Type B pancreatic cell (in vitro differentiated cells): ENCODE measurements at regions not wholly inside any gene's neighbourhood (a gene's known extent, or its start where the extent isn't known, plus 50 kb on each side); places are given as distances from the start of the nearest gene placed in this dataset.

Experiments used
- DNase-seq: peaks from one replicate; pipeline ENCODE4 v3.0.0; 2021; ENCODE audit warnings: mixed read lengths; ENCODE audit not compliant: unreplicated experiment; ENCODE audit errors: extremely low spot score
- H3K27ac Mint-ChIP-seq: 2 replicates; pipeline ENCODE4 v1.8.0; 2021; ENCODE audit warnings: mild to moderate bottlenecking, mixed read lengths
- H3K27me3 Mint-ChIP-seq: 2 replicates; pipeline ENCODE4 v1.8.0; 2021; ENCODE audit warnings: mixed read lengths
- H3K36me3 Mint-ChIP-seq: 2 replicates; pipeline ENCODE4 v1.8.0; 2021; ENCODE audit warnings: mixed read lengths
- H3K4me1 Mint-ChIP-seq: one replicate; pipeline ENCODE4 v1.8.0; 2021; ENCODE audit warnings: mixed read lengths; ENCODE audit not compliant: unreplicated experiment
- H3K4me3 Mint-ChIP-seq: 2 replicates; pipeline ENCODE4 v1.8.0; 2021; ENCODE audit warnings: mild to moderate bottlenecking, mixed read lengths
- H3K9me3 Mint-ChIP-seq: 2 replicates; pipeline ENCODE4 v1.8.0; 2021; ENCODE audit warnings: mixed read lengths
- TF ChIP-seq, protein P1 (sequence below): fragments of 200-600 bp; sonication (generic); conservative IDR thresholded peaks from 2 replicates; pipeline ENCODE4 v1.5.0; 2021; ENCODE audit warnings: antibody characterized with exemption, mild to moderate bottlenecking

DNA sequence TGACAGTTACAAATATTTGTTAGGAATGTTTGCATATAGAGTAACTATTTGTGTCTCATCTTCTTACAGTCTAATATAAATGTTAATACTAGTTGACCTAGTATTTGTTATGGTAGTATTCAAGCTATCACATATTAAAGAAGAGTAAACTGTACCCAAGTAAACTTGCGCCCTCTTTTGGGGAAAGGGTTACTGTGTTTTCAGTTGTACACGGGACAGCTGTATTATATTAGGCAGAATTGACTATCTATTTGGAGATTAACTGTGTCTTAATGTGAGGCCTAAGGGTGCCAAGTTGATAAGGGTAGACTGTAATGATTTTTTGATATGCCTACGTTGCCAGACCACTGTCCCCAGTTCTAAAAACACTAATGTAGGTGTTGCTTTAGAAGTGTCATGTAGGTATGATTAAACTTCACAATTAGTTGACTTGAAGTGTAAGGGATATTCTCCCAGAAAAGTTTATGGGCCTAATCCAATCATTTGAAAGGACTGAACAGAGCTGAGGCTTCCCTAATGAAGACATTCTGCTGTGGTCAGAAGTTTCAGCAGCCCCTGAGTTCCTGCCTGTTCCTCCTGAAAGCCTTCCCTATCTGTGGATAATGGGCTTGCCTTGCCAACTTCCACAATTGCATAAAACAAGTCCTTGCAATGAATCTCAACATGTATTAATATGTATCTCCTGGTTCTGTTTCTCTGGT is 172.8 kb upstream of the CXCL13 start:
- no peaks in the 10 kb centered on the region for H3K9me3 Mint-ChIP-seq
- peaks cover 3% of the 10 kb centered on the region for H3K27me3 Mint-ChIP-seq
- DNase-seq: no peak
- H3K36me3 Mint-ChIP-seq: no peaks in the 10 kb centered on the region
- no peaks in the 10 kb centered on the region for H3K4me1 Mint-ChIP-seq
- TF ChIP-seq, protein P1, sequence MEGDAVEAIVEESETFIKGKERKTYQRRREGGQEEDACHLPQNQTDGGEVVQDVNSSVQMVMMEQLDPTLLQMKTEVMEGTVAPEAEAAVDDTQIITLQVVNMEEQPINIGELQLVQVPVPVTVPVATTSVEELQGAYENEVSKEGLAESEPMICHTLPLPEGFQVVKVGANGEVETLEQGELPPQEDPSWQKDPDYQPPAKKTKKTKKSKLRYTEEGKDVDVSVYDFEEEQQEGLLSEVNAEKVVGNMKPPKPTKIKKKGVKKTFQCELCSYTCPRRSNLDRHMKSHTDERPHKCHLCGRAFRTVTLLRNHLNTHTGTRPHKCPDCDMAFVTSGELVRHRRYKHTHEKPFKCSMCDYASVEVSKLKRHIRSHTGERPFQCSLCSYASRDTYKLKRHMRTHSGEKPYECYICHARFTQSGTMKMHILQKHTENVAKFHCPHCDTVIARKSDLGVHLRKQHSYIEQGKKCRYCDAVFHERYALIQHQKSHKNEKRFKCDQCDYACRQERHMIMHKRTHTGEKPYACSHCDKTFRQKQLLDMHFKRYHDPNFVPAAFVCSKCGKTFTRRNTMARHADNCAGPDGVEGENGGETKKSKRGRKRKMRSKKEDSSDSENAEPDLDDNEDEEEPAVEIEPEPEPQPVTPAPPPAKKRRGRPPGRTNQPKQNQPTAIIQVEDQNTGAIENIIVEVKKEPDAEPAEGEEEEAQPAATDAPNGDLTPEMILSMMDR: no peak
- H3K4me3 Mint-ChIP-seq: no peak overlapping the region
- no peak overlapping the region for H3K27ac Mint-ChIP-seq

DNA sequence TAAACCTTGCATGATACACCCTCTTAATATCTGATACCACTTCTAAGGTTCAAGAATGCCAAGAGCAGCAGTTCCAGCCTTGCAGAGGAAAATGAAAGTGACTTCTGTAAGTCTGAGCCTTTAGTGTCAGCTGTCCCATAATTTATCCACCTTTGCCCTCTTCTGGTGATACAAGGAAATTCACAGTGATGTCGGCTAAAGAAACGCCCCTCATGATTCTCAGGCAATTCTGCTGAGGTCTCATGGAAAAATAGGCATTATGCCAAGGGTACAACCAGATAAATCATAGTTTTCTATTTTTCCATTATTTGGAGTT is 172.2 kb upstream of the CXCL13 start:
- no peaks in the 10 kb centered on the region for H3K36me3 Mint-ChIP-seq
- TF ChIP-seq, protein P1: peak; percentile 75

DNA sequence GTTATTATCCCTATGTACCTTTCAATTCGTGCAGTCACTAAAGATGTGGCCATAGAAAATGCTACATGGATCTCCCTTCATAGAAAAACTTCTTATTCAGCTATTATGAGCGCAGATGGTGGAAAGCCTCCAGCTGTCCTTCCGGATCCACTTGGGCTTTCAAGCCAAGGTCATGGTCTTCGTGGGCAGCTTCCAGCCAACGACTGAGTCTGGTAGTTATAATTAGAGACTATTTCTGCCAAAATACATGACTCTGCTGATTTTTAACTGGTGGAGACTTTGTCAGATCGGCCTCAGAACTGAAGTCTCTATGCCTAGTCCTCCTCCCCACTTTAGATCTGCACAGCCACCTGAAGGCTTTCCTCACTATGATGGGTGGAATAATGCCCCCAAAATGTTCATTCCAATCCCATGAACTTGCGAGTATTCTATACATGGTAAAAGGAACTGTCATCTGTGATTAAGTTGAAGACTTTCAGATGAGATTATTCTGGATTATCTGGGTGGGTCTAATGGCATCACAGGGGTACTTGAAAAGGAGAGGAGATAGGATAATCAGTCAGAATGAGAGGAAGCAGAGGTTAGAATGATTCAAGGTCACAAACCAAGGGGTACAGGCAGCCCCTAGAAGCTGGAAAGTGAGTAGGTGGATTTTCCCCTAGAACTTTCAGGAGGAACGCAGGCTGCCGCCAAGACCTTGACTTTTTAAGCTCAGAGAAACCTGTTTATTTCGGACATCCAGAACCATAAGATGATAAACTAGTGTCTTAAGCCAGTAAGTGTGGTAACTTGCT is 171.1 kb upstream of the CXCL13 start:
- Mint-ChIP-seq H3K27me3 (peaks cover 3% of the 10 kb centered on the region), H3K27ac (no peak overlapping the region), H3K36me3 (no peaks in the 10 kb centered on the region), H3K4me3 (no peak overlapping the region), H3K9me3 (no peaks in the 10 kb centered on the region), H3K4me1 (no peaks in the 10 kb centered on the region)
- DNase-seq: no peak
- TF ChIP-seq, protein P1: no peak

More for the DNA sequence above, 172.2 kb upstream of the CXCL13 start:
- Mint-ChIP-seq H3K27me3 (peaks cover 3% of the 10 kb centered on the region), H3K9me3 (no peaks in the 10 kb centered on the region), H3K27ac (no peak overlapping the region), H3K4me3 (no peak overlapping the region), H3K4me1 (no peaks in the 10 kb centered on the region)
- DNase-seq: no peak

DNA sequence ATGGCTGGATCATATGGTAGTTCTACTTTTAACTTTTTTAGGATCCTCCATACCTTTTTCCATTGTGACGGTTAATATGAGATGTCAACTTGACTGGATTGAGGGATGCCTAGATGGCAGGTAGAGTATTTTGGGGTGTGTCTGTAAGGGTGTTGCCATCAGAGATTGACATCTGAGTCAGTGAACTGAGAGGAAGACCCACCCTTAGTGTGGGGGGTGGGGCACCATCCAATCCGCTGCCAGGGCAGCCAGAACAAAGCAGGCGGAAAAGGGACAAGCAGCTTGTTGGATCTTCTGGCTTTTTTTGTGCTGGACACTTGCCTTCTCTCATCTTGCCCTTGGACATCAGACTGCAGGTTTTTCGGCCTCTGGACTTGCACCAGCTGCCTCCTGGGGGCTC is 168.5 kb upstream of the CXCL13 start:
- Mint-ChIP-seq H3K27ac (no peak overlapping the region), H3K4me1 (no peaks in the 10 kb centered on the region), H3K4me3 (no peak overlapping the region), H3K27me3 (peaks cover 3% of the 10 kb centered on the region), H3K9me3 (no peaks in the 10 kb centered on the region), H3K36me3 (no peaks in the 10 kb centered on the region)
- TF ChIP-seq, protein P1: no peak
- DNase-seq: no peak

DNA sequence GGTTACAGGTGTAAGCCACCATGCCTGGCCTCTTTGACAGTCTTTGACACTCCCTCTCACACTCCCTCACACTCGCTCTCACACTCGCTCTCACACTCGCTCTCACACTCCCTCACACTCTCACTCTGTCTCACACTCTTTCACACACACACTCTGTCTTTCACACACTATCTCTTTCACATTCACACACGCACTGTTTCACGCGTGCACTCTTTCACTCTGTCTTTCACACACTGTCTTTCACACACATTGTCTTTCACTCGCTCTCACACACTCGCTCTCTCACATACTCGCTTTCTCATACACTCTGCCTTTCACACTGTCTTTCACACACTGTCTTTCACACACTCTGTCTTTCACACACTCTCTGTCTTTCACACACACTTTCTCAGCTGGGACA is 167.1 kb upstream of the CXCL13 start:
- Mint-ChIP-seq H3K36me3 (no peaks in the 10 kb centered on the region), H3K4me1 (no peaks in the 10 kb centered on the region), H3K27me3 (peaks cover 11% of the 10 kb centered on the region), H3K9me3 (no peaks in the 10 kb centered on the region), H3K27ac (no peak overlapping the region), H3K4me3 (no peak overlapping the region)
- no peak for DNase-seq
- TF ChIP-seq, protein P1: no peak
